IMR-90 (cell line): ENCODE measurements at regions not wholly inside any gene's neighbourhood (a gene's known extent, or its start where the extent isn't known, plus 50 kb on each side); places are given as distances from the start of the nearest gene placed in this dataset.

Experiments used
- ATAC-seq: fragments of 200-7000 bp; cut with Tn5 transposase; 2 replicates; pipeline ENCODE4 v1.9.1; 2020; ENCODE audit warnings: low read depth, mild to moderate bottlenecking, moderate library complexity
- BruUV-seq: library from RNA; stranded (reverse); fragments of 400-500 nt; replicated peaks from 2 replicates; lab custom pipeline; 2021; lab: Mats Ljungman, UMichigan
- CTCF ChIA-PET: fragments of 300-600 bp; formaldehyde crosslinking; extraction: SDS; loops from one replicate; lab custom pipeline; 2021; ENCODE audit warnings: antibody characterized with exemption; lab: Yijun Ruan, JAX
- POLR2A ChIA-PET: fragments of 300-600 bp; sonication (Branson Sonifier 250); formaldehyde crosslinking; loops from one replicate; lab custom pipeline; 2022; ENCODE audit warnings: antibody characterized with exemption; ENCODE audit not compliant: unreplicated experiment; lab: Charles Lee
- DNase-seq: peaks from one replicate; pipeline ENCODE4 v3.0.0; 2013
- H2AFZ ChIP-seq: replicated peaks from 2 replicates; pipeline ENCODE3; 2013; ENCODE audit warnings: low read length, mild to moderate bottlenecking; ENCODE audit not compliant: poor library complexity
- H2AK5ac ChIP-seq: 2 replicates; pipeline ENCODE4 v1.6.1; 2013; ENCODE audit warnings: low read depth, low read length, inconsistent platforms
- H2AK9ac ChIP-seq: replicated peaks from 2 replicates; pipeline ENCODE3; 2013; ENCODE audit warnings: mild to moderate bottlenecking, low read depth, low read length, moderate library complexity; ENCODE audit not compliant: poor library complexity
- H2BK120ac ChIP-seq: 2 replicates; pipeline ENCODE4 v1.6.1; 2013; ENCODE audit warnings: low read depth, low read length, inconsistent platforms
- H2BK15ac ChIP-seq: 3 replicates; pipeline ENCODE4 v1.6.1; 2013; ENCODE audit warnings: low read depth, low read length, inconsistent platforms
- H2BK20ac ChIP-seq: 2 replicates; pipeline ENCODE4 v1.6.1; 2013; ENCODE audit warnings: low read depth, mild to moderate bottlenecking, inconsistent platforms, low read length, moderate library complexity
- H2BK5ac ChIP-seq: 2 replicates; pipeline ENCODE4 v1.6.1; 2013; ENCODE audit warnings: mild to moderate bottlenecking, low read depth, low read length, inconsistent platforms; ENCODE audit not compliant: poor library complexity, severe bottlenecking
- H3K14ac ChIP-seq: replicated peaks from 2 replicates; pipeline ENCODE4 v1.6.1; 2013; ENCODE audit warnings: low read depth, low read length, inconsistent platforms
- H3K18ac ChIP-seq: 2 replicates; pipeline ENCODE4 v1.6.1; 2013; ENCODE audit warnings: low read depth, low read length, control low read depth
- H3K23ac ChIP-seq: 2 replicates; pipeline ENCODE4 v1.6.1; 2013; ENCODE audit warnings: low read depth, low read length, inconsistent platforms
- H3K27ac ChIP-seq: 2 replicates; pipeline ENCODE4 v1.5.1; 2013; ENCODE audit warnings: mild to moderate bottlenecking, control low read depth, low read length; ENCODE audit not compliant: insufficient read depth
- H3K27me3 ChIP-seq: 2 replicates; pipeline ENCODE4 v1.6.1; 2013; ENCODE audit warnings: low read length; ENCODE audit not compliant: control insufficient read depth, insufficient read depth
- H3K36me3 ChIP-seq: 2 replicates; pipeline ENCODE4 v1.6.1; 2013; ENCODE audit warnings: low read length, mixed read lengths; ENCODE audit not compliant: control insufficient read depth, insufficient read depth
- H3K4ac ChIP-seq: 2 replicates; pipeline ENCODE4 v1.6.1; 2013; ENCODE audit warnings: low read depth, low read length, inconsistent platforms
- H3K4me1 ChIP-seq: 2 replicates; pipeline ENCODE4 v1.6.1; 2013; ENCODE audit warnings: low read length, mixed read lengths; ENCODE audit not compliant: control insufficient read depth, insufficient read depth
- H3K4me2 ChIP-seq: 2 replicates; pipeline ENCODE4 v1.6.1; 2013; ENCODE audit warnings: low read depth, mild to moderate bottlenecking, control low read depth, low read length, moderate library complexity
- H3K4me3 ChIP-seq: 2 replicates; pipeline ENCODE4 v1.5.1; 2013; ENCODE audit warnings: low read depth, mild to moderate bottlenecking, control low read depth, low read length, moderate library complexity; ENCODE audit not compliant: insufficient read depth
- H3K56ac ChIP-seq: 2 replicates; pipeline ENCODE4 v1.6.1; 2013; ENCODE audit warnings: low read length, inconsistent platforms; ENCODE audit not compliant: insufficient read depth; ENCODE audit errors: extremely low read depth
- H3K79me1 ChIP-seq, 2 experiments: 2 replicates each; pipeline ENCODE4 v1.6.1; 2013; ENCODE audit warnings: low read length in 2 of 2, inconsistent platforms in 1 of 2, low read depth in 1 of 2
- H3K9ac ChIP-seq: 2 replicates; pipeline ENCODE4 v1.6.1; 2013; ENCODE audit warnings: low read depth, low read length, control low read depth
- H3K9me1 ChIP-seq: 2 replicates; pipeline ENCODE4 v1.6.1; 2013; ENCODE audit warnings: low read length, inconsistent platforms; ENCODE audit not compliant: insufficient read depth
- H3K9me3 ChIP-seq: 2 replicates; pipeline ENCODE4 v1.6.1; 2013; ENCODE audit warnings: low read length; ENCODE audit not compliant: control insufficient read depth, insufficient read depth
- H4K20me1 ChIP-seq: 2 replicates; pipeline ENCODE4 v1.6.1; 2013; ENCODE audit warnings: low read length, inconsistent platforms; ENCODE audit not compliant: insufficient read depth
- H4K5ac ChIP-seq: 2 replicates; pipeline ENCODE4 v1.6.1; 2013; ENCODE audit warnings: mild to moderate bottlenecking, low read depth, low read length, control low read depth
- H4K8ac ChIP-seq, 2 experiments: 2 replicates each; pipeline ENCODE4 v1.6.1; 2013; ENCODE audit warnings: low read depth in 2 of 2, low read length in 2 of 2, control low read depth in 1 of 2, inconsistent platforms in 1 of 2
- H4K91ac ChIP-seq: 2 replicates; pipeline ENCODE4 v1.6.1; 2013; ENCODE audit warnings: low read depth, low read length, inconsistent platforms; ENCODE audit not compliant: insufficient read depth
- CEBPB ChIP-seq: IDR thresholded peaks from 2 replicates; pipeline ENCODE4 v1.6.1; 2012; ENCODE audit warnings: low read depth, low read length, improper control_type of control experiment
- FOS ChIP-seq: fragments of 150-350 bp; IDR thresholded peaks from 2 replicates; pipeline ENCODE4 v1.6.1; 2016; ENCODE audit warnings: low read depth, low read length
- MXI1 ChIP-seq: IDR thresholded peaks from 2 replicates; pipeline ENCODE4 v1.6.1; 2012; ENCODE audit warnings: low read depth, mild to moderate bottlenecking, low read length, moderate library complexity, borderline replicate concordance
- NFE2L2 ChIP-seq: fragments of 150-350 bp; IDR thresholded peaks from 2 replicates; pipeline ENCODE4 v1.6.1; 2016; ENCODE audit warnings: low read depth, mild to moderate bottlenecking, low read length
- RCOR1 ChIP-seq: IDR thresholded peaks from 2 replicates; pipeline ENCODE4 v1.6.1; 2012; ENCODE audit warnings: mild to moderate bottlenecking, low read length, improper control_type of control experiment; ENCODE audit not compliant: insufficient replicate concordance
- RFX5 ChIP-seq: IDR thresholded peaks from 2 replicates; pipeline ENCODE4 v1.8.0; 2012; ENCODE audit warnings: low read depth, mild to moderate bottlenecking, low read length, moderate library complexity
- SMC3 ChIP-seq: fragments of 150-350 bp; IDR thresholded peaks from 2 replicates; pipeline ENCODE4 v1.6.1; 2016; ENCODE audit warnings: low read depth, mild to moderate bottlenecking, antibody characterized with exemption, low read length, moderate library complexity
- WGBS, 2 experiments: methylation state at CpG; one replicate each; pipeline versions ENCODE4 v1.1.5 to v1.1.7; 2013; ENCODE audit warnings: missing lambda C conversion rate in 2 of 2; ENCODE audit not compliant: insufficient read length in 1 of 2; ENCODE audit errors: extremely low coverage in 2 of 2; 5-methylcytosine and 5-hydroxymethylcytosine counted together
- dilution Hi-C: fragments of 300-500 bp; cut with HindIII; formaldehyde crosslinking; loops from one replicate; pipeline ENCODE4 v1.14.3; 2018; ENCODE audit warnings: low sequenced_read_pairs; ENCODE audit not compliant: unreplicated experiment
- in situ Hi-C: fragments of 300-500 bp; cut with MboI; formaldehyde crosslinking; loops from 3 replicates; pipeline ENCODE4 v1.14.3; 2019; ENCODE audit warnings: low sequenced_read_pairs, inconsistent platforms, mixed read lengths
- intact Hi-C: fragments of 100-400 bp; cut with micrococcal nuclease; formaldehyde crosslinking; loops from 2 replicates; pipeline ENCODE4 v1.10.0; 2022
- TF ChIP-seq, protein P1 (sequence below): fragments of 150-350 bp; IDR thresholded peaks from 2 replicates; pipeline ENCODE4 v1.6.1; 2016; ENCODE audit warnings: low read depth, mild to moderate bottlenecking, low read length, moderate library complexity, borderline replicate concordance
- TF ChIP-seq, protein P2 (sequence below): fragments of 150-350 bp; IDR thresholded peaks from 2 replicates; pipeline ENCODE4 v1.6.1; 2017; ENCODE audit warnings: mild to moderate bottlenecking, antibody characterized with exemption, low read length, low read depth

DNA sequence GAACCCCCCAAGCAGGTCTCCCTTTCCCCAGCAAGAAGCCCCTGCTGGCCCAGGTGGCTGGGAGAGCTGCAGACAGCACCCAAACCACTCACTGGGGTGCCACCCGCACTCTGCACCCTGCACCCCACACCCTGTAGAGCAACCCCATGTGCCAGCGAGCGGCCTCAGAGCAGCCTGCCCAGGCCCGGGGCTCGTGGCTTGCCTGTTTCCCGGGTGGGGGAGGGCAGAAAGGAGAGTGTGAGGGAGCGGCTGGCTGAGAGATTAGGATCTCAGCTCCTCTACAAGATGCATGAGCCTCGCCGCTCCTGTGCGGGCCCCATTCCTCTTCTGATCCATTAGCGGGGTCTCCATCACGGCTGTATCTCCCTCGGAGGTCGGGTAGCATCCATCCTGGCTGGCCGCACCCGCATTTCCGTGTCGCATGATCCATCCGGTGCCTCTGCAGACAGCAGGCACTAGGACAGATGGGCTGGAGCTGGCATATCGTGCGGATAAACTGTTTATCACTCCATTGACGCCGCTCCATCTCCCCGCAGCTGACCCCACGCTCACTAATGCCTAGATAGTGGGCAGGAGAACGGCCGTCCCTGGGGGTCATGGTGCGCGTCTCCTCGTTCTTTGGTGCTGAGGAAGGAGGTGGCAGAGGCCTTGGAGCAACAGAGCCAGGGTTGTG is 54.4 kb downstream of the MRPL36 start:
- H3K4ac ChIP-seq = no peak overlapping the region
- POLR2A ChIA-PET = no interaction called here
- H3K27ac ChIP-seq = no peak overlapping the region
- H4K8ac ChIP-seq = no peak overlapping the region
- no peak overlapping the region for H2BK15ac ChIP-seq
- H2AK5ac ChIP-seq = no peak overlapping the region
- H4K91ac ChIP-seq = no peak overlapping the region
- H3K79me1 ChIP-seq = no peaks in the 10 kb centered on the region
- H2AK9ac ChIP-seq = no peak overlapping the region
- no peak overlapping the region for H3K9ac ChIP-seq
- no peak overlapping the region for H2BK5ac ChIP-seq
- H3K4me1 ChIP-seq = no peaks in the 10 kb centered on the region
- H3K27me3 ChIP-seq = peaks cover 6% of the 10 kb centered on the region; the same call in 1 of the 2 replicates
- no peak overlapping the region for H3K56ac ChIP-seq
- no peak overlapping the region for H4K5ac ChIP-seq
- H2BK20ac ChIP-seq = no peak overlapping the region
- H4K20me1 ChIP-seq = no peaks in the 10 kb centered on the region; the same call in 1 of the 2 replicates
- H3K18ac ChIP-seq = no peak overlapping the region
- in situ Hi-C loops (no loop called here), intact Hi-C loops (no loop called here), dilution Hi-C loops (no loop called here)
- DNase-seq (no peak), ATAC-seq (no peak)
- H3K9me3 ChIP-seq = no peaks in the 10 kb centered on the region
- H3K14ac ChIP-seq = no peak overlapping the region
- H3K23ac ChIP-seq = no peak overlapping the region
- TF ChIP-seq, protein P1, sequence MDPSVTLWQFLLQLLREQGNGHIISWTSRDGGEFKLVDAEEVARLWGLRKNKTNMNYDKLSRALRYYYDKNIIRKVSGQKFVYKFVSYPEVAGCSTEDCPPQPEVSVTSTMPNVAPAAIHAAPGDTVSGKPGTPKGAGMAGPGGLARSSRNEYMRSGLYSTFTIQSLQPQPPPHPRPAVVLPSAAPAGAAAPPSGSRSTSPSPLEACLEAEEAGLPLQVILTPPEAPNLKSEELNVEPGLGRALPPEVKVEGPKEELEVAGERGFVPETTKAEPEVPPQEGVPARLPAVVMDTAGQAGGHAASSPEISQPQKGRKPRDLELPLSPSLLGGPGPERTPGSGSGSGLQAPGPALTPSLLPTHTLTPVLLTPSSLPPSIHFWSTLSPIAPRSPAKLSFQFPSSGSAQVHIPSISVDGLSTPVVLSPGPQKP = no peak
- TF ChIP-seq, protein P2, sequence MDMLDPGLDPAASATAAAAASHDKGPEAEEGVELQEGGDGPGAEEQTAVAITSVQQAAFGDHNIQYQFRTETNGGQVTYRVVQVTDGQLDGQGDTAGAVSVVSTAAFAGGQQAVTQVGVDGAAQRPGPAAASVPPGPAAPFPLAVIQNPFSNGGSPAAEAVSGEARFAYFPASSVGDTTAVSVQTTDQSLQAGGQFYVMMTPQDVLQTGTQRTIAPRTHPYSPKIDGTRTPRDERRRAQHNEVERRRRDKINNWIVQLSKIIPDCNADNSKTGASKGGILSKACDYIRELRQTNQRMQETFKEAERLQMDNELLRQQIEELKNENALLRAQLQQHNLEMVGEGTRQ = no peak
- TF ChIP-seq RCOR1 (no peak), FOS (no peak), SMC3 (no peak), NFE2L2 (no peak), MXI1 (no peak), CEBPB (no peak), RFX5 (no peak)
- no peak overlapping the region for H2BK120ac ChIP-seq
- BruUV-seq = no TSS peak
- no CpG with 5 or more reads among the region's 30 CpGs for WGBS, 2 experiments
- H3K4me3 ChIP-seq = no peak overlapping the region
- H3K4me2 ChIP-seq = no peak overlapping the region
- no peak overlapping the region for H2AFZ ChIP-seq
- no peaks in the 10 kb centered on the region for H3K36me3 ChIP-seq
- CTCF ChIA-PET = no interaction called here
- H3K9me1 ChIP-seq = no peaks in the 10 kb centered on the region
